ENCODE measurements at regions not wholly inside any gene's neighbourhood (a gene's known extent, or its start where the extent isn't known, plus 50 kb on each side); places are given as distances from the start of the nearest gene placed in this dataset.

- H3K4me1 ChIP-seq (ENCODE audit: insufficient read depth, low read length, severe bottlenecking), result no peaks in the 10 kb centered on the region
- H3K79me2 ChIP-seq (ENCODE audit: insufficient read depth, low read length), result no peaks in the 10 kb centered on the region
- H3K4me2 ChIP-seq (ENCODE audit: low read length), result no peak overlapping the region
- H3K9ac ChIP-seq (ENCODE audit: low read length), result no peak overlapping the region
- no peak overlapping the region for H3K27ac ChIP-seq (ENCODE audit: low read depth, low read length, poor library complexity, severe bottlenecking)
- no peak overlapping the region for H3K4me3 ChIP-seq (ENCODE audit: low read depth, low read length, poor library complexity, severe bottlenecking)
- no peaks in the 10 kb centered on the region for H3F3A ChIP-seq (ENCODE audit: insufficient read depth, low read length)
- H2AFZ ChIP-seq (ENCODE audit: low read length), result no peak overlapping the region
- H3K27me3 ChIP-seq (ENCODE audit: insufficient read depth, low read length), result no peaks in the 10 kb centered on the region
- TF ChIP-seq EZH2 (IDR thresholded peaks at IDR 0.05; ENCODE audit: borderline replicate concordance, low read length), result no peak
- TF ChIP-seq, protein P1, sequence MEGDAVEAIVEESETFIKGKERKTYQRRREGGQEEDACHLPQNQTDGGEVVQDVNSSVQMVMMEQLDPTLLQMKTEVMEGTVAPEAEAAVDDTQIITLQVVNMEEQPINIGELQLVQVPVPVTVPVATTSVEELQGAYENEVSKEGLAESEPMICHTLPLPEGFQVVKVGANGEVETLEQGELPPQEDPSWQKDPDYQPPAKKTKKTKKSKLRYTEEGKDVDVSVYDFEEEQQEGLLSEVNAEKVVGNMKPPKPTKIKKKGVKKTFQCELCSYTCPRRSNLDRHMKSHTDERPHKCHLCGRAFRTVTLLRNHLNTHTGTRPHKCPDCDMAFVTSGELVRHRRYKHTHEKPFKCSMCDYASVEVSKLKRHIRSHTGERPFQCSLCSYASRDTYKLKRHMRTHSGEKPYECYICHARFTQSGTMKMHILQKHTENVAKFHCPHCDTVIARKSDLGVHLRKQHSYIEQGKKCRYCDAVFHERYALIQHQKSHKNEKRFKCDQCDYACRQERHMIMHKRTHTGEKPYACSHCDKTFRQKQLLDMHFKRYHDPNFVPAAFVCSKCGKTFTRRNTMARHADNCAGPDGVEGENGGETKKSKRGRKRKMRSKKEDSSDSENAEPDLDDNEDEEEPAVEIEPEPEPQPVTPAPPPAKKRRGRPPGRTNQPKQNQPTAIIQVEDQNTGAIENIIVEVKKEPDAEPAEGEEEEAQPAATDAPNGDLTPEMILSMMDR (IDR thresholded peaks at IDR 0.05; ENCODE audit: low read length), result no peak
- H3K36me3 ChIP-seq (ENCODE audit: insufficient read depth, low read length), result no peaks in the 10 kb centered on the region
- no peaks in the 10 kb centered on the region for H3K9me2 ChIP-seq (ENCODE audit: low read depth, low read length)
- H4K20me1 ChIP-seq (ENCODE audit: insufficient read depth, low read length), result no peaks in the 10 kb centered on the region
- no peaks in the 10 kb centered on the region for H3K9me3 ChIP-seq (ENCODE audit: low read length)
Observed at GRCh38 chr5:8701251-8701650, 832.3 kb downstream of the MTRR start.

DNA sequence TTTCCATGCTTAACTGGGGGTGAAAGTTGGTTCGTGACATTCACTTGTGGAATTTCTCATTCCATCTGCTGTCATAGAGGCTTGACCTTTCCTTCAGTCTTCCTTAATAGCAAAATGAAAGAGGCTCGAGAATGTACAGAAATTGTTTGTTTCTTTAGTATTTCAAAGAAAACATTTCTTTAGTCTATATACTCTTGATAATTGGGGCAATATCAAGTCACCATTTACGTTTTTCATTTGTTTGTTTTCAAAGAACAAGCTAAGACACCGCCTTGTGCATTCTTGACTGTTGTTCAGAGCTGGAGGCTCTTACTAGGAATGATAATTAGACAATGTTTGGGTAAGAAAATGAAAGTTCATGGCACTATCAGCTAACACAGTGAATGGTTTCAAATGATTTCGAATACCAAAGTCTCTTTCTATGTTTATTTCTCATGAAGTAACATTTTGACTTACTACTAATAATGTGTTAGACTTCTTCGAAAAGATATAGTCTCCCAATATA is 835.4 kb downstream of the SEMA5A start:
- no peaks in the 10 kb centered on the region for H3K4me1 ChIP-seq (ENCODE audit: insufficient read depth, low read length, severe bottlenecking)
- no peaks in the 10 kb centered on the region for H3K9me2 ChIP-seq (ENCODE audit: low read depth, low read length)
- H3K27ac ChIP-seq (ENCODE audit: low read depth, low read length, poor library complexity, severe bottlenecking), result no peak overlapping the region
- no peak overlapping the region for H3K9ac ChIP-seq (ENCODE audit: low read length)
- no peaks in the 10 kb centered on the region for H3K36me3 ChIP-seq (ENCODE audit: insufficient read depth, low read length)
- H4K20me1 ChIP-seq (ENCODE audit: insufficient read depth, low read length), result no peaks in the 10 kb centered on the region
- no peaks in the 10 kb centered on the region for H3K9me3 ChIP-seq (ENCODE audit: low read length)
- no peaks in the 10 kb centered on the region for H3F3A ChIP-seq (ENCODE audit: insufficient read depth, low read length)
- H3K4me2 ChIP-seq (ENCODE audit: low read length), result no peak overlapping the region
- TF ChIP-seq EZH2 (IDR thresholded peaks at IDR 0.05; ENCODE audit: borderline replicate concordance, low read length), result no peak
- TF ChIP-seq, protein P1 (IDR thresholded peaks at IDR 0.05; ENCODE audit: low read length), result no peak
- H2AFZ ChIP-seq (ENCODE audit: low read length), result no peak overlapping the region; the same call in 1 of the 2 replicates
- H3K4me3 ChIP-seq (ENCODE audit: low read depth, low read length, poor library complexity, severe bottlenecking), result no peak overlapping the region
- H3K79me2 ChIP-seq (ENCODE audit: insufficient read depth, low read length), result no peaks in the 10 kb centered on the region
- H3K27me3 ChIP-seq (ENCODE audit: insufficient read depth, low read length), result no peaks in the 10 kb centered on the region

GRCh38 chr5:8714198-8714597 is 831.7 kb downstream of the SEMA5A start:
- TF ChIP-seq, protein P1 (IDR thresholded peaks at IDR 0.05; ENCODE audit: low read length), result no peak
- Histone ChIP-seq H3K4me1 (ENCODE audit: insufficient read depth, low read length, severe bottlenecking) (no peaks in the 10 kb centered on the region), H3K79me2 (ENCODE audit: insufficient read depth, low read length) (no peaks in the 10 kb centered on the region), H3K27ac (ENCODE audit: low read depth, low read length, poor library complexity, severe bottlenecking) (no peak overlapping the region), H3F3A (ENCODE audit: insufficient read depth, low read length) (no peaks in the 10 kb centered on the region), H3K4me2 (ENCODE audit: low read length) (no peak overlapping the region), H3K36me3 (ENCODE audit: insufficient read depth, low read length) (no peaks in the 10 kb centered on the region), H3K9me2 (ENCODE audit: low read depth, low read length) (no peaks in the 10 kb centered on the region), H3K27me3 (ENCODE audit: insufficient read depth, low read length) (no peaks in the 10 kb centered on the region), H4K20me1 (ENCODE audit: insufficient read depth, low read length) (no peaks in the 10 kb centered on the region), H3K4me3 (ENCODE audit: low read depth, low read length, poor library complexity, severe bottlenecking) (no peak overlapping the region), H3K9ac (ENCODE audit: low read length) (no peak overlapping the region), H2AFZ (ENCODE audit: low read length) (no peak overlapping the region), H3K9me3 (ENCODE audit: low read length) (no peaks in the 10 kb centered on the region)

All from OCI-LY1 (cell line).